ENCODE measurements at regions not wholly inside any gene's neighbourhood (a gene's known extent, or its start where the extent isn't known, plus 50 kb on each side); places are given as distances from the start of the nearest gene placed in this dataset.

GRCh38 chr5:174191076-174191475 lies 145.6 kb downstream of the NSG2 start:
- DNase-seq (ENCODE audit: low read depth), result no peak

GRCh38 chr5:174191850-174192655 lies 146.5 kb downstream of the NSG2 start:
- DNase-seq (ENCODE audit: low read depth), result no peak

- DNase-seq (ENCODE audit: low read depth), result no peak
Observed at GRCh38 chr5:174192901-174193300, 147.4 kb downstream of the NSG2 start.

GRCh38 chr5:174195517-174195916 lies 150.0 kb downstream of the NSG2 start:
- DNase-seq (ENCODE audit: low read depth), result no peak

- DNase-seq (ENCODE audit: low read depth), result no peak
Observed at GRCh38 chr5:174197929-174198328, 152.4 kb downstream of the NSG2 start.

- DNase-seq (ENCODE audit: low read depth), result no peak
Observed at GRCh38 chr5:174198541-174198940, 153.0 kb downstream of the NSG2 start.

- DNase-seq (ENCODE audit: low read depth), result no peak
Observed at GRCh38 chr5:174202996-174203395, 157.5 kb downstream of the NSG2 start.

GRCh38 chr5:174204535-174205313 lies 159.2 kb downstream of the NSG2 start:
- DNase-seq (ENCODE audit: low read depth), result no peak

GRCh38 chr5:174205939-174206338 lies 160.4 kb downstream of the NSG2 start:
- DNase-seq (ENCODE audit: low read depth), result no peak

GRCh38 chr5:174210596-174211276 lies 165.2 kb downstream of the NSG2 start:
- DNase-seq (ENCODE audit: low read depth), result no peak

- no peak for DNase-seq (ENCODE audit: low read depth)
Observed at GRCh38 chr5:174211277-174211626, 165.7 kb downstream of the NSG2 start.

- no peak for DNase-seq (ENCODE audit: low read depth)
Observed at GRCh38 chr5:174217527-174217926, 172.0 kb downstream of the NSG2 start.

GRCh38 chr5:174218162-174218561 lies 172.7 kb downstream of the NSG2 start:
- no peak for DNase-seq (ENCODE audit: low read depth)

- DNase-seq (ENCODE audit: low read depth), result no peak
Observed at GRCh38 chr5:174220417-174220816, 174.9 kb downstream of the NSG2 start.

GRCh38 chr5:174221436-174221835 lies 175.9 kb downstream of the NSG2 start:
- no peak for DNase-seq (ENCODE audit: low read depth)

- no peak for DNase-seq (ENCODE audit: low read depth)
Observed at GRCh38 chr5:174221946-174222345, 176.4 kb downstream of the NSG2 start.

- no peak for DNase-seq (ENCODE audit: low read depth)
Observed at GRCh38 chr5:174222891-174223290, 177.4 kb downstream of the NSG2 start.

GRCh38 chr5:174223355-174223754 lies 177.8 kb downstream of the NSG2 start:
- no peak for DNase-seq (ENCODE audit: low read depth)

GRCh38 chr5:174229068-174229467 lies 183.6 kb downstream of the NSG2 start:
- DNase-seq (ENCODE audit: low read depth), result no peak

GRCh38 chr5:174229514-174230370 lies 184.2 kb downstream of the NSG2 start:
- DNase-seq (ENCODE audit: low read depth), result no peak

GRCh38 chr5:174231956-174232487 lies 186.5 kb downstream of the NSG2 start:
- DNase-seq (ENCODE audit: low read depth), result no peak

Data from forelimb muscle (tissue), 1 donor.